Kidney glomerular epithelial cell (primary cell): ENCODE measurements at regions not wholly inside any gene's neighbourhood (a gene's known extent, or its start where the extent isn't known, plus 50 kb on each side); places are given as distances from the start of the nearest gene placed in this dataset.

Experiments used
- DNase-seq: peaks from one replicate; lab custom pipeline; 2025; lab: John Stamatoyannopoulos, UW

DNA sequence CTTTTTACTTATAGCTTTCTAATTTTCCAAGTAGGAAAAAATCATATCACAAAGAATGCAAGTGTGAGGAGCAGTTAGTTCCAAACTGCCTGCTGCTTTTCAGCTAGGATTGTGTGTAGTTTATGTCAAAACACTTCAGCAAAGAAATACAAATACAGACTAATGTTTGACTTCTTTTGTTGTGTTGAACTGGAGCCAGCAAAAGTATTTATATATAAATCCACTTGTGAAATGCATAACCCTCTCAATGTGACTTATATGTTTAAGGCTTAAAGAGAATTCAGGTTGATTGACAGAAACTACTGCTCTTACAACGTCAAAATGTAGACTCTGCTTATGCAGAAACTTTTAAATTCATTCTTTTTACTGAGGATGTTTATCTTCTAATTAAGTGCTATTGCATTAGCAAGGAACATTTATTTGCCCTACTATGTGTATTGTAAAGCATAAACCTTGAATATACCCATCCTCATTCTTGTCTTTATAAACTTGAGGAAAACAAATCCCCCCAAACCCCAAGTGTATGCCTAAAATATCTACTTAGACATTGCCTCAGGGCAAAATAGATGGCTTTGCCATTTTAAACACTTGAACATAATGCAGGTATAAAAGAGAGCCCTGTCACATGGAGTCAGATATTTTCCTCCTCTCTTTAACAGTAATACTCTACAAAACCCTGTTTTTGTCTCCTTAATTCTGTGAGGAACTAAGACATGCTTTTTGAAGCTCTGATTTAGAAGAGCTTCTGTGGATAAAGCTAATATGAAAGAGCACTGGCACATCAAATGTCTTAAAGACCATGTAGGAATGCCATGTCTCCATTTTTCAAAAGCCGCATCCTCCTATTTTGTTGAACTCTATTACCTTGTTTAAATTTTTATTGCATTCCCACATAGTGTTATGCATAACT lies 302.8 kb upstream of the TBC1D5 start:
- no peak for DNase-seq

DNA sequence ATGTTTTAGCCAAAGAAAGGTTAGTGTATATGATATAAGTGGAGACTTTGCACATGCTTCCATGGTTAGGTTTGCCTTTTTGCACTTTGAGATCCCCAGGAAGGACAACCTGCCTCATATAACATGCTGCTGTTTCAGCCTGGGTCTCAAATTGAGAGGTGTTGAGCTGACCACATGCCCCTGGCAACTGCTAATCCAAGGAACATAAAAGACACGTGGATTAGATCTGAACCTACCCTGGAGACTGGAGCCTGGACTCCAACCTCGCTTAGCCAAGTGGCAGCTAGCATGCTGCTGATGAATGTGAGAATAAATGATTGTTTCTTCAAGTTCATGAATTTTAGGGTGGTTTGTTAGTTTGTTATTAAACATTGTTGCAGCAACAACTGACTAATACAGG lies 301.8 kb upstream of the TBC1D5 start:
- no peak for DNase-seq

DNA sequence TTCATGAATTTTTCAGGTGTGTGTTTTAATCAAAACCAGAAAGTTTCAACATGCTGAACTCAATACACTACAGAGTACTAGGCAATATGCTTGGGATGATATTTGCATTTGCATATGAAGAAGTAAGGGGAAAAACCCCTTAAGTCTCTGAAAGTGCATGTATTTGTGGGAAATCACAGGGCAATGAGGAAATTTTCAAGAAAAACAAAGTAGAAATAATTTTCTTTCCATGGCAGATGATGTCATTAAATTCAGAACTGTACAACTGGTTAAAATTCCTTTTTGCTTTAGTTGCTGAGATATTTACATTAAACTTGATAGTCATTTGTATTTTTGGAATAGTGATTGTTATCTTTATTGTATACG lies 294.0 kb upstream of the TBC1D5 start:
- no peak for DNase-seq

DNA sequence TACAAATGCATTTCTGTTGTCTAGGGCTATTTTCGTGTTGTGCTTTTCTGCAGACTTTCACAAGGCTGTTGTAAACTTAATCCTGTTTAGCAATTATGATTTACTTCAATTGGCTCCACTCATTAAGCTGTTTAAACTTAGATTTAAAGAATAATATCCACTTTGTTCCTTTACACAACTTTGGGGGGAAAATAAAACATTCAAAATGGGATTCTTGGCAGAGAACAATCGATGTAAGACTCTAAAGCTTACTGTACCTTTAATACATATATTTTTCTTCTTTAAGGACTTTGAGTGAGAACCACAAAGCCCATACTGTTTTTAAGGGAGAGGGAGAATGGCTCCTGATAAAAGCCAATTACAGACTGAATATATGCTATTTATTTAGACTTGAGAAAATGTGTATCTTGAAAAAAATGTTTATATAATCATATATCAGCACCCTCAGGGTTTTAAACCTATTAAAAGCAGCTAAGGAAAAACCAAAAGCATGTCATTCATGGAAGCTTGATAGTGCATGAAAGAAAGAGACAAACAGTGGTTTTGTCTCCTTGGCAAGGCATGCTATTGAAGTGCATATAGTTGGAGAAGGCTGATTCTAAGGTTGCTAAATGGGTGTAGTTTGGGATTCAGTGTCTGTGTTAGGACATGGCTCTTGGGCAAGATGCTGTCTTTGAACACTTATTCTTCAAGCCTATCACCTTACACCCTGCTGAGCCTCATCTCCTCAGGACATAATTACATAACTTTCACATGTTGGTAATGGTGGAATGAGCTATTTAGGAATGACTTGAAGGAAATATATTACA lies 293.4 kb upstream of the TBC1D5 start:
- no peak for DNase-seq

DNA sequence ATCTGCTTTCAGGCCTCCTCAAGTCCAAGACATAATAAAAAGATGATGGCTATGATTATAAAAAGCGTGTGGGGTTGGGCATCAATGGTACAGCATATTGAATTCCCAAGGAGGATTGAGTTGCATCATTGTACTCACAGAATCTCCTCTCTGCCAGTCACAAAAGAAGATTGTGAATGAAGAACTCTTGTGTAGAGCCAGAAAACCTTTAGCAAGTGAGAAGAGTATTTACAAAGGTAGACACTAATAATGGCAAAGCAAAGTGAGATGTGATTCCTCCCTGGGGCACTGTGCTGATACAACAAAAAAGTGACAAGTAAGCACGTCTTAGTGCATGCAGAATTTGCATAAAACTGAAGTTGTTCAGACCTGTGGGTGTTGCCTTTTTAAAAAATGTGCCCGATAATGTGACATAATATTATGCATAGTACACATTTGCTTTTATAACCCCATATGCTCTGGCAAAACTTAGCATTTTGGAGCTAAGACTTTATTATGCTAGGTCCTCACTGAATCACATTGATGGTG lies 291.2 kb upstream of the TBC1D5 start:
- no peak for DNase-seq

DNA sequence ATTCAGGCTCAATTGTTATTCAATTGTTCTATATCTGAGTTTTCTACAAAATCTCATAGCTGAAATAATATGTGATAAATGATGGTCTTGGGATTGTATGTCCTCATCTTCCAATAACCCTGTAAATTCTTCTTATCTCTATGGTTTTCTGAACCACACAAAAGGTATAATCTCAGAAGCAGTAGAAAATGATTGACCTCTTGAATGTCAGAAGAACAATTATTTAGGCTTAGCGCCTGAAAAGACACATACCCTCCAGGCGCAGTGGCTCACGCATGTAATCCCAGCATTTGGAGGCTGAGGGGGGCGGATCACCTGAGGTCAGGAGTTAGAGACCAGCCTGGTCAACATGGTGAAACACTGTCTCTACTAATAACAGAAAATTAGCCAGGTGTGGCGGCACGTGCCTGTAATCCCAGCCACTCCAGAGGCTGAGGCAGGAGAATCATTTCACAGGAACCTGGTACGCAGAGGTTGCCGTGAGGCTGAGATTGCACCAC lies 288.0 kb upstream of the TBC1D5 start:
- DNase-seq, result no peak

DNA sequence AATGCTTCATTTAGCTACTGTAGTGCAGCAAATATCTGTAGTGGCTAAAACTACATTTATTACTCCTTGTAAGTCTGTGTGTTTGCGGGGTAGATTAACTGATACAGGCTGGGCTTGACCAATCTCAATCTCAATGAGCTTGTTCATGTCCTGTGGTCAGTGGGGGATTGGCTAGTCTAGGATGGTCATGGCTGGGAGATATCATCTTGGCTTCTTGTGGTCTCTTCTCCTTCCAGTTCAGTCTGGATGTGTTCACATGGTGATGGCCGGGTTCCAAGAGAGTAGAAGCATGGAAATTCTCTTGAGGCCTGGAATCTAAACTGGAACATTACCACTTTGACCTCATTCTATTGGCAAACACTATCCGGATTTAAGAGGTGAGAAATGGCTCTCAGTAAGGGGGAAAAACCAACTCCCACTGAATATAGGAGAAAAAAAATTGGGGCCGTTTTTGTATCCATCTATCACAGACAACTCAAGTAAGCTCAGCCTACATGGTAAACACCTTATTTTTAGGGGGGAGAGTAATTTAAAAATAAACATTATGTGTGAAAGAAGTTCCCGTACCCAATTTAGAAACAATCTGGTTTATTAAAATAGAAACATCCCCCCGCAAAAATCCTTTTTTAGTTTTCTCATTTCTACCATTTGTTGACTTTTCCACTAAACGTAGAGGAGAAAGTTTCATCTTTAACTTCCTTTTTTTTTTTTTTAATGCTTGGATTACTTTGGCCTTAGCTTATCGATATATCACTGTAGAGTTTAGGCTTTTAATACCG lies 284.9 kb upstream of the TBC1D5 start:
- no peak for DNase-seq

DNA sequence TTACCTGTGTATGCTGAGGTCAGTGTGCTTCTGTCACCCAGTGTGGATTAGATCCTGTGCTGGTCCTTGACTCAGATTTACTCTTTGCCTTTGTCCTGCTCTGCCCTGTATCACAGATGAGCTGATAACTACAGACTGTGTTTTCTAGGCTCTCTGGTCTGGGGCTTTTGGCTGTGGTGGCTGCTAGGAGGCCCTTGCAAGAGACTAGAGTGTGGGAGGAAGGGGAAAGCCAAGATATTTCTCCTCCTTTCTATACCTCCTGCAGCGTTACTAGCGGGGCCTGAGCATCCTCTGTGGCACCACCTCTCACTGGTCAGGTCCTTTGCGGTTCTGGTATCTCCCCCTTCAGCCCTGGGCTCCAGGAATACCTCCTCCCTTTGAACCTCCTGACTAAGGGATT lies 282.3 kb upstream of the TBC1D5 start:
- DNase-seq, result no peak

DNA sequence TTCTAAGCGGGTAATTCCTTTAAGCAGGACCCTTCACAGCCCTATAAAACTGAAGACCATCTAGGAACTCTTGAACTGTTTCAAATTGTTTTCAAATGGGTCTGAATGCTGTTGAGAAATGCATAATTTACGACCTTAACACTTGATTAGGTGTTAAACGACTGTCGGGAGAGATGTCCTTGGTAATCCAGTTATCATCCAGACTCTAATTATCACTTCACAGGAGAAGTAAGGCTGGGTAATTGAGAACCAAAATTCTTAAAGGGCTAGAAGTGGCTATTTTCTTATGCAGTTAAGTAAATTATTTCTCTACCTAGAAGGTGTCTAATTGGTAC lies 276.7 kb upstream of the TBC1D5 start:
- DNase-seq, result no peak

DNA sequence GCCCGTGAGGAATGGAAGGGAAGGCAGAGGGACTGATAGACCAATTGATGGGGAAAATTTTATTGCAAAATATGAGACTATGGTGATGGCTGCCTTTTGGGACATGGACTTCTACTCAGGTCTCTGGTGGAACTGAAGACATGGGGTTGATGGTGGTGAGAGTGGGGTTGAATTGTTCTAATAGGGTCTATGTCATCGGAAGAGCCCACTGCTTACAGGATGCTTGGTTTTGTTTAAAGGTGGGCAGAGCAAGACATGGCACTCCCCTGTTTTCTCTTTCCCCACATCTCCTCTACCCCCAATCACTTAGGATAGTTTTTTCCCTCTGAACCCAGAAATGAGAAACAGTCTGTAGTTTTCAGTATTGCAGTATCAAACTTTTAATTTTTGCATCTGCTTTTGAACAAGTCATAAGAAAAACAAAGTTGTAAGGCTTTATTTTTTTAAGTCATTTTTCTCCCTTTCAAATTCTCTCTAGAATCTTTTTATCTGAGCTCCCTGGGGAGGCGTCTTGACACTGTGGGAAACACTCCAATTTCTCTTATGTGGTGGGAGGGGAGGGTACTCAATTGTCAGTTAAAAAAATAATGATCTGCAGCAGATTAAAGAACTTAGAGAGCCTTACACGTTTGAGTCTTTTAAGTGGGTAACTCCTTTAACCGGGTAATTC lies 276.2 kb upstream of the TBC1D5 start:
- no peak for DNase-seq

DNA sequence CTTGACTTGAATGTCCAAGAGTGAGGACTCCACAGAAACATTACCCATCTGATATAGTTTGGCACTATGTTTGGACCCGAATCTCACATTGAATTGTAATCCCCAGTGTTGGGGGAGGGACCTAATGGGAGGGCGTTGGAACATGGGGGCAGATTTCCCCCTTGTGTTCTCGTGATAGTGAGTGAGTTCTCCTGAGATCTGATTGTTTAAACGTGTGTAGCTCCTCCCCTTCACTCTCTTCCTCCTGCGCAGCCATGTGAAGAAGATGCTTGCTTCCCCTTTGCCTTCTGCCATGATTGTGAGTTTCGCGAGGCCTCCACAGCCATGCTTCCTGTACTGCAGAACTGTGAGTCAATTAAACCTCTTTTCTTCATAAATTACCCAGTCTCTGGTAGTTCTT lies 273.9 kb upstream of the TBC1D5 start:
- no peak for DNase-seq

DNA sequence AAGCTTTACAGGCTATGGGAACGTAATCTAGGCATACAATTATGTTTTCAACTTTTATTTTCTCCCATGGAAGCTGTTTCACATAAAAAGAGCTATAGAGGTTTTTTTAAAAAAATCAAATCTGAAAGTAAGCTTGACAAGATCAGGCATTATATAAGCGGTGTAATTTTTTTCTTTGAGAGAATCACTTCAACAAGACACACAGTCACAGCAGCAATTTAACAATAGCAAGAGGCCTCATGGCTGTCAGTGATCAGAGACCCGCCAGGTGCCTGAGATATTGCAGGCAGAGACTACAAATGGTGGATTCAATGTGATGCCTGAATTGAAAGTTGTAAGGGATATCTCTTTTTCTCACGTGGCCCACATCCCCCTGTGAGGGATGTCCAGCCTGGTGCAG lies 270.5 kb upstream of the TBC1D5 start:
- no peak for DNase-seq

DNA sequence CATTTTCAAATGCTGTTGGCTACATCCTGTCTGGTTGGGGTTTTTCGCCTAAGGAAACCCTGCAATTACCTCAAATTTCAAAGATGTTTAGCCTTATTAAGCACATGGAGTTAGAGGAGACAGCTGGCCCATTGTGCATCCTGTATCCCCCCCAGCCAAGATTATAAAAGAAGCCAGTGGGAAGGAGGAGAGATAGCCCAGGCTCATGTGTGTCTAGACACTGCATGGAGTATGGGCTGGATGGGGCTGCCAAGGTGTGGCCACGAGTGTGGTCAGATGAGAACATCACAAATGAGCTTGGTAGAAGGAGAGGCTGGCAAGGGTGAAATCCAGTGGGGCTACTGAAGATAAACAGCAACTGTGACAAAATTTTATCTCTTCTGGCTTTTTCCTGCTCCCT lies 270.0 kb upstream of the TBC1D5 start:
- no peak for DNase-seq

DNA sequence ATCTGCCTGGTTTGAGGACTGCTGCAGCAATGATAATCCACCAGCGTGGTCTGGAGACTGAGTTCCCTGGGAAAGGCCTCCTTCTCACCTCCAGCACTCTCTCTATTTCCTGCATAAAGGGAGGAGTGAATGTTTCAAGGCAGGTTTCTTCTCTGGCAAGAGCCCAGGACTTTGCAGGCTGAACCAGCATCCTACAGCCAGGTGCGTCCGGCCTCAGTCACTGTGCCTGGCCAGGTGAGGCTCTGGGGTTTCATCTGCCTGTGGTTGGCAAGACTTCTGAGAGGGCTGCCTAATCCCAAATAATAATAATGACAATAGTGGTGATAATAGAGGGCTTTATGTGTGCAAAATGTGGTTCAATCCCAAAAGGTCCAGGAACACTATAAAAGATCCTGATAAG lies 269.0 kb upstream of the TBC1D5 start:
- DNase-seq, result no peak

DNA sequence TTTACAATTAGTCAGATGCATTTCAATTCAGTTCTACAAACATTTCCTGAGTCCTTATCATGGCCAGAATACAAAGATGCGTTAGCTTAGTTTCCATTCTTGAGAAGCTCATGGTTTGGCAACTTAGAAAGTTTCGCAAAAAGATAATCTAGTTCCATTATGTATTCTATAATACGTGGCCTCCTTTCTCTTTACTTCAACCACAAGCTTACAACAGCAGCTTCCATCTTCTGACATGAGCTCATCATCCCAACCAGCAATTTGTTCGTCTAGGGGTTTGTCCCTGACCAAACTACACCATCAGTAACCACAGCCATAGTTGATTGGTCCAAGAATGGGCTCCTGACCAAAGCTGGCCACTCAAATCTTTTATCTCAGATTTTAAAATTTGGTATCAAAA lies 267.6 kb upstream of the TBC1D5 start:
- no peak for DNase-seq

DNA sequence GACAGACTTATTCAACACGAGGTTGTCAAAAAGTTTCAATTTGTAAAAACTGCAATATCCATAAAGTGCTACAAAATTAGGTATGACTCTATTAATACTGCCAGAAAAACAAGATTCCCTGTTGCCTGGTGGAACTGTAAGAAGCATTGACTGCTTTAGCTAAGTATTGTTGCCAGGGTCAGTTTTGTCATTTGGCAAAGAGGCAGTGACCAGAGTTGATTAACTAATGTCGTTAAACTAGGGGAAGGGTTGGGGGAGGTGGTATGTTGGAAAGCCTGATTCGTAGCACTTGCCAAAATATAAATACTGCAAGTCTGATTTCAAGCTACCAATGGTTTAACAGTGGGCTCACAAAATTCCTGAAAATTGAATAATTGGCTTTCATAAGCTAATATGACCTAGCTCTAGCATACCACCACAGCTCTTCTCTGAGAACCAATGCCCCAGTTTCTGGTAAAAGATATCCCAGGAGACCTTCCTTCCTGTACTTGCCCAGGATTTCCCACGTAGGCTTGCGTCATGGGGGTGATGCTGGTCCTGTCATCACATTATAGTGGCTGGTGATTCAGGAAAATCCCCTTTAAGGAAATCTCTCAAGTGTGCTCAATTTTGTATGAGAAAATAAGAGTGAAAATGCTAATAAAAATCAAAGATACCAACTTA lies 266.4 kb upstream of the TBC1D5 start:
- DNase-seq, result no peak

DNA sequence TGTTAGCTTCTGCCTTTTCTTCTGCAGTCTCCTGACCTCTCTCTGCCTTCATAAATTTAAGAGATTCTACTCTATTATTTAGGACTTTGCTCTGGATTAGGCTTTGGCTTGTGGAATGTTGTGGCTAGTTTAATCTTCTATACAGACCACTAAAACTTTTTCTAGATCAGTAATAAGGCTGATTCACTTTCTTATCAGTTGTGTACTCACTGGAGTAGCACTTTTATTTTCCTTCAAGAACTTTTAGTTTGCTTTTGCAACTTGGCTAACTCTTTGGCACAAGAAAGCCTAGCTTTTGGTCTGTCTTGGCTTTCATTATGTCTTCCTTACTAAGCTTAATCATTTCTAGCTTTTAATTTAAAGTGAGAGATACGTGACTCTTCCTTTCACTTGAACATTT lies 265.5 kb upstream of the TBC1D5 start:
- DNase-seq, result peak; percentile 30

DNA sequence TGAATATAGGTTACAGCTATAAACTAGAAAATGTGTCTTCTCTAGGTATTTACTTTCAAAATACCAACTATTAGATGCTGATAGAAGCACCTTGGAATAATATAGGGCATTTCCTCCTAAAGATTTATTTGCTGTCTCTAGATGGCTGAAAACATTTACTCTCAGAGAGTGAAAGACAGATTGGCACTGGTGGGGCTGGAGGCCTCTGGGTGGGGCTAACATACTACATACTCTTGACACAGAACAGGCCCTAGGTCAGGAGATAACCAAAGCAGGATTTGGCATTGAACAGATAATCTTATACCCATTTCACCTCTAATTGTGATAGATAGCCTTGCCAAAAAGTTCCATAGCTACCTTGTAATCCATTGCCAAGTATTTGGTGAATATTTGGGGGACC lies 253.3 kb upstream of the TBC1D5 start:
- DNase-seq, result no peak

DNA sequence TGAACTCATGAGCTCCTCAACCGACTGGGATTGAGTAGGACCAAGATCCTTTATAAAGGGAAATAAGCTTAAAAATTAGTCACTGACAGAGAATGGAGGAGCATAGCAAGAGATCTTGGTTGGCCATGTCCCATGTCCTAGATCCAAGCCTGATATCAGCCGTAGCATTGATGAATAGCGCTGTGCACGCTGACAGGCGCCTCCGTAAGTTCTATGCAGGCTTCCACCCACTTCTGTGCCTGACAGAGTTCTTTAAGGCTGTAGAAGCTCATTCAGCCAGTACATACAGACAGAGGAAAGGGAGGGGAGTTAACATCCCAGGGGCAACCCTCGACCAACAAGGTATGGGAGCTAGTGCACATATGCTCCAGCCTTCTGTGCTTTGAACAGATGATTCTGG lies 251.7 kb upstream of the TBC1D5 start:
- no peak for DNase-seq

DNA sequence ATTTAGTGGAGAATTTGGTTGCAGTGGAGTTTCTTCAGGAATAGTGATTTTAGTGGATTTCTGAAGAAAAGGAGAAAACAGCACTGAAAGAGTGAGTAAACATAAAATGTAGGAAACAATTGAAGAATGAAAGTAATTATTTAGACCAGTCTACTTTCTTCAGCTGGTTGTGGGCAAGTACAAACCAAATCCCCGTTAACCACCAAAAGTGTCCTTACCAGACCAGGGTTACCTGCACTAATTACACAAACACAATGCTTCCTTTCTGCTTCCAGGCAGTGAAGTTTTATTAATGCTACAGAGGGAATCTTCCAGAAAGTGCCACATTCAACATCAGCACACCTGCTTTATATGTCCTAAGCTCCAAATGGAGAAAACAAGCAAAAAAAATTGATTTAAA lies 248.0 kb upstream of the TBC1D5 start:
- no peak for DNase-seq

DNA sequence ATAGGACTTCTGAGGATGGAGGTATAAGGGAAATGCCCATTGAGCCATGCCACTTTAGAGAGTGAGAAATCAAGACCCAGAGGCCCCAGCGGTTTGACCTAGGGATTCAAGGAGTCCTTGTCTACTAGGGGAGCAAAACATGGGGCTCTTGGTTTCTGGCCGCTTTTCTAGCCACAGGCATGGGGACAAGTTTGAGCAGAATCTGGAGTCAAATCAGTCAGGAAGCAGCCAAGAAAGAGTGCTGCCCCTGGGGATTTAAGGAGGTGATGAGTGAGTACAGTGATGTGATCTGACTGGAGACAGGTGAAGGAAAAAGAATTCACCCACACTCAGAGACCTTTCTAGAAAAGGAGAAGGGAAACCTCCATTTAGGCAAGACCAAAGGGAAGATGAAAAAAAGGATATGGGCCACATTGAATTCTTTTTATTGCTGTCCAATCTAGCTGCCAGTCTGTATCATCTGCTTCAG lies 244.0 kb upstream of the TBC1D5 start:
- no peak for DNase-seq
